Mesothelial cell of epicardium (in vitro differentiated cells): ENCODE measurements at regions not wholly inside any gene's neighbourhood (a gene's known extent, or its start where the extent isn't known, plus 50 kb on each side); places are given as distances from the start of the nearest gene placed in this dataset.

Experiments used
- DNase-seq, 2 experiments: peaks; one replicate each; pipeline ENCODE4 v3.0.0; 2021; ENCODE audit warnings: low spot score in 2 of 2; ENCODE audit not compliant: unreplicated experiment in 2 of 2
- H3K27ac Mint-ChIP-seq: 2 replicates; pipeline ENCODE4 v1.8.0; 2021; ENCODE audit warnings: mixed read lengths
- H3K27me3 Mint-ChIP-seq: 2 replicates; pipeline ENCODE4 v1.8.0; 2021; ENCODE audit warnings: low read depth, mixed read lengths
- H3K36me3 Mint-ChIP-seq: 2 replicates; pipeline ENCODE4 v1.8.0; 2021; ENCODE audit warnings: mixed read lengths
- H3K4me1 Mint-ChIP-seq: 2 replicates; pipeline ENCODE4 v1.8.0; 2021; ENCODE audit warnings: mixed read lengths
- H3K4me3 Mint-ChIP-seq: 2 replicates; pipeline ENCODE4 v1.8.0; 2021; ENCODE audit warnings: mild to moderate bottlenecking, moderate library complexity, mixed read lengths
- H3K9me3 Mint-ChIP-seq: 2 replicates; pipeline ENCODE4 v1.8.0; 2021; ENCODE audit warnings: mixed read lengths
- CTCF ChIP-seq: fragments of 200-600 bp; sonication (generic); IDR thresholded peaks from one replicate; pipeline ENCODE4 v1.5.0; 2021; ENCODE audit warnings: antibody characterized with exemption; ENCODE audit not compliant: unreplicated experiment

GRCh38 chr5:154607746-154608145, 129.7 kb upstream of the HAND1 start:
- no peaks in the 10 kb centered on the region for H3K36me3 Mint-ChIP-seq
- H3K9me3 Mint-ChIP-seq: no peaks in the 10 kb centered on the region
- H3K4me3 Mint-ChIP-seq: no peak overlapping the region
- peaks cover 23% of the 10 kb centered on the region for H3K27me3 Mint-ChIP-seq
- TF ChIP-seq CTCF: no peak
- H3K27ac Mint-ChIP-seq: no peak overlapping the region
- DNase-seq: no peak
- H3K4me1 Mint-ChIP-seq: peaks cover 34% of the 10 kb centered on the region

- no peak overlapping the region for H3K27ac Mint-ChIP-seq
- H3K9me3 Mint-ChIP-seq: no peaks in the 10 kb centered on the region
- peaks cover 10% of the 10 kb centered on the region for H3K27me3 Mint-ChIP-seq
- no peak for DNase-seq
- no peak overlapping the region for H3K4me3 Mint-ChIP-seq
- H3K36me3 Mint-ChIP-seq: no peaks in the 10 kb centered on the region
- H3K4me1 Mint-ChIP-seq: peaks cover 29% of the 10 kb centered on the region
- no peak for TF ChIP-seq CTCF
Observed at GRCh38 chr5:154606246-154606645, 128.2 kb upstream of the HAND1 start.

GRCh38 chr5:154603953-154604679, 126.1 kb upstream of the HAND1 start:
- TF ChIP-seq CTCF: no peak
- H3K4me1 Mint-ChIP-seq: peaks cover 23% of the 10 kb centered on the region
- H3K36me3 Mint-ChIP-seq: no peaks in the 10 kb centered on the region
- DNase-seq: peak in 1 of 2 experiments; percentile 50
- no peaks in the 10 kb centered on the region for H3K27me3 Mint-ChIP-seq
- H3K9me3 Mint-ChIP-seq: no peaks in the 10 kb centered on the region
- peak overlapping the region; percentile 38 for H3K4me3 Mint-ChIP-seq
- H3K27ac Mint-ChIP-seq: peak overlapping the region; percentile 61

- TF ChIP-seq CTCF: no peak
- Mint-ChIP-seq H3K9me3 (no peaks in the 10 kb centered on the region), H3K27ac (no peak overlapping the region), H3K36me3 (no peaks in the 10 kb centered on the region), H3K4me3 (no peak overlapping the region), H3K27me3 (no peaks in the 10 kb centered on the region), H3K4me1 (peaks cover 17% of the 10 kb centered on the region)
- no peak for DNase-seq
Observed at GRCh38 chr5:154603485-154603884, 125.5 kb upstream of the HAND1 start.

GRCh38 chr5:154603011-154603410, 125.0 kb upstream of the HAND1 start:
- Mint-ChIP-seq H3K4me3 (no peak overlapping the region), H3K27ac (no peak overlapping the region), H3K9me3 (no peaks in the 10 kb centered on the region), H3K36me3 (no peaks in the 10 kb centered on the region), H3K27me3 (no peaks in the 10 kb centered on the region), H3K4me1 (peaks cover 15% of the 10 kb centered on the region)
- no peak for TF ChIP-seq CTCF
- DNase-seq: no peak
